Astrocyte of the hippocampus (primary cell): ENCODE measurements at regions not wholly inside any gene's neighbourhood (a gene's known extent, or its start where the extent isn't known, plus 50 kb on each side); places are given as distances from the start of the nearest gene placed in this dataset.
"Not testable (repeated sequence)": the region's sequence is repeated elsewhere in the genome, so short reads cannot be mapped to it uniquely, and the experiment has no call there.

Experiments used
- DNase-seq: peaks from one replicate; pipeline ENCODE4 v3.0.0; 2011; ENCODE audit warnings: low read depth, low spot score

GRCh38 chr4:129994715-129995114 lies 898.8 kb downstream of the C4orf33 start:
- no peak for DNase-seq

- DNase-seq: no peak
These were observed 902.6 kb downstream of the C4orf33 start for GRCh38 chr4:129998436-129999150.

GRCh38 chr4:129999156-129999555 lies 903.2 kb downstream of the C4orf33 start:
- DNase-seq: no peak

GRCh38 chr4:130008461-130008860 lies 912.5 kb downstream of the C4orf33 start:
- DNase-seq: no peak

DNA sequence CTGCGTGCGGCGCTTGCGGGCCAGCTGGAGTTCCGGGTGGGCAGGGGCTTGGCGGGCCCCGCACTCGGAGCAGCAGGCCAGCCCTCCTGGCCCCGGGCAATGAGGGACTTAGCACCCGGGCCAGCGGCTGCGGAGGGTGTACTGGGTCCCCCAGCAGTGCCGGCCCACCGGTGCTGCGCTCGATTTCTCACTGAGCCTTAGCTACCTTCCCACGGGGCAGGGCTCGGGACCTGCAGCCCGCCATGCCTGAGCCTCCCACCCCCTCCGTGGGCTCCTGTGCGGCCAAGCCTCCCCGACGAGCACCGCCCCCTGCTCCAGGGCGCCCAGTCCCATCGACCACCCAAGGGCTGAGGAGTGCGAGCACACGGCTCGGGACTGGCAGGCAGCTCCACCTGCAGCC lies 916.9 kb downstream of the C4orf33 start:
- not testable (repeated sequence) for DNase-seq

- no peak for DNase-seq
These were observed 925.8 kb downstream of the C4orf33 start for GRCh38 chr4:130021706-130022105.

- no peak for DNase-seq
These were observed 927.1 kb downstream of the C4orf33 start for GRCh38 chr4:130023088-130023487.

GRCh38 chr4:130025701-130026100 lies 929.7 kb downstream of the C4orf33 start:
- no peak for DNase-seq

- DNase-seq: no peak
These were observed 930.2 kb downstream of the C4orf33 start for GRCh38 chr4:130026185-130026584.

- DNase-seq: no peak
These were observed 932.0 kb downstream of the C4orf33 start for GRCh38 chr4:130027973-130028372.

DNA sequence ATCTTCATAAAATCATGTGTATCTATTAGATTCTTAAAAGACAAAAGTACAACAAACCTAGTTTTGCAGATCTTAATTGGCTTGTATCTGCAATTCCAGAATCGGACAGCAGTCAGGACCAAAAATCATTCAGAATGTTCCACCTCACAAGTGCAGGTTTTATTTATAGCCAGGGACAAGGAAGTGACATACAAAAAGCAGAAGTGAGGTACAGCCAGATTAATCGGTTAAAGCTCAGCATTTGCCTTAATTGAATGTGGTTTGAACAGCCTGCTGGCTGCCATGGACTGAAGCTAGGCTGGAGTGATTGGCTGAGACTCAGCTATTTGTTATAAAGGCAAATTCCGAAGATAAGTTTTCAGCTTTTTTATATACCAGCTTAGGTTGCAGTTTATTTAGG lies 932.6 kb downstream of the C4orf33 start:
- DNase-seq: no peak

- DNase-seq: no peak
These were observed 933.5 kb downstream of the C4orf33 start for GRCh38 chr4:130029442-130029841.

- DNase-seq: no peak
These were observed 935.9 kb downstream of the C4orf33 start for GRCh38 chr4:130031858-130032257.

DNA sequence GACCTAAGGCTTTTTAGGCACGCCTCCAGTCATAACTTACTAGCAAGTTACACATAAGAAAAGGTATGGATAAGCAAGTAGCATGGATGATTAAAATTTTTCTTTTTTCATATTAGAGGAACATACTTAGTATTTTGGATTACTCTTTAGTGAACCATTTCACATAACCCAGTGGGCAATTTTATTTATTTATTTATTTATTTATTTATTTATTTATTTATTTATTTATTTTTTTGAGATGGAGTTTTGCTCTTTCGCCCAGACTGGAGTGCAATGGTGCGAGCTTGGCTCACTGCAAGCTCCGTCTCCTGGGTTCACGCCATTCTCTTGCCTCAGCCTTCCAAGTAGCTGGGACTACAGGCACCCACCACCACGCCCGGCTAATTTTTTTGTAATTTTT lies 937.7 kb downstream of the C4orf33 start:
- not testable (repeated sequence) for DNase-seq

- DNase-seq: no peak
These were observed 938.9 kb downstream of the C4orf33 start for GRCh38 chr4:130034876-130035275.

DNA sequence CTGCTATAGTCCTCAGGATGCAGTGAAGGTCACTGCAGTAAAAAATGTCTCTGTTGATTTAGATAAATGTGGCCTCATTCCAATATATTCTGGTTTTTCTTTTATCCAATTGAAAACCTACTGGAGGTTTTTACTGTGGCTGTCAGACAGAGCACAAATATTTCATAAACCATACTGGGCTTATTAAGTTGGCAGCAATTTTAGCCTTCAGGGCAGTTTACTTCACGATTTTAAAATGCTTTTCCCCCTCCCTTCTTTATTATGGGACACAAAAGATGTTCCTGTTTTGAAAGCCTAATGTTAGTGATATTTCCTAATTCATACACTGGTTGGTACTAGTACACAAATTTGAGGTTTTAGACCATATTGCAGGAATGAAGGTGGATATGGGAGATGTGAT lies 939.4 kb downstream of the C4orf33 start:
- no peak for DNase-seq

GRCh38 chr4:130037866-130038265 lies 941.9 kb downstream of the C4orf33 start:
- not testable (repeated sequence) for DNase-seq

DNA sequence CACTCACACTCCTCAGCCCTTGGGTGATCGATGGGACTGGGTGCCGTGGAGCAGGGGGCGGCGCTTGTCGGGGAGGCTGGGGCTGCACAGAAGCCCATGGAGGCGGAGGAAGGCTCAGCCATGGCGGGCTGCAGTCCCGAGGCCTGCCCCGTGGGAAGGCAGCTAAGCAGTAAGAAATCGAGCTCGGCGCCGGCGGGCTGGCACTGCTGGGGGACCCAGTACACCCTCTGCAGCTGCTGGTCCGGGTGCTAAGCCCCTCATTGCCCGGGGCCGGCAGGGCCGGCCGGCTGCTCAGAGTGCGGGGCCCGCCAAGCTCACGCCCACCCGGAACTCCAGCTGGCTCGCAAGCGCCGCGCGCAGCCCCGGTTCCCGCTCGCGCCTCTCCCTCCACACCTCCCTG lies 942.6 kb downstream of the C4orf33 start:
- not testable (repeated sequence) for DNase-seq

- no peak for DNase-seq
These were observed 947.8 kb downstream of the C4orf33 start for GRCh38 chr4:130043732-130044160.

GRCh38 chr4:130044788-130045531 lies 949.0 kb downstream of the C4orf33 start:
- no peak for DNase-seq

DNA sequence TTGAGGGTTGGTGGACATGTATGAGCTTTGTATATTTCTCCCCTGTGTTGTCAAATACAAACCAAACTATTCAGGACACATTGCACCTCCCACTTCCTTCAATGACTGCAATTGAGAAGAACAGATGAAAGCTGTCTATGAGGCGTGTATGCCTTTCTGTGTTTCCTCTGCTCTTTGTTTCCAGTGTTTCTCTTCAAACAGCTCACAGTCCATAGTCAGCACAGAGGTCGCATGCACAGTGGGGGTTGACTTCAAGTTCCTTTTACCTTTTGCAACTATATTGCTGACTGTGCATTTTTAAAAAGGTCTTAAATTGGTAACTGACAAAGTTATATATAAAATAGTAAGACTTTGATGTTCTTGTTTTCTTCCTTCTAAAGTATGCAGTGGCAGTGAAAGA lies 957.8 kb downstream of the C4orf33 start:
- DNase-seq: no peak

GRCh38 chr4:130054908-130055307 lies 959.0 kb downstream of the C4orf33 start:
- DNase-seq: no peak

- DNase-seq: no peak
These were observed 960.3 kb downstream of the C4orf33 start for GRCh38 chr4:130056286-130056685.
